ENCODE measurements at regions not wholly inside any gene's neighbourhood (a gene's known extent, or its start where the extent isn't known, plus 50 kb on each side); places are given as distances from the start of the nearest gene placed in this dataset.

- TF ChIP-seq CHD7 (IDR thresholded peaks at IDR 0.05; ENCODE audit: insufficient replicate concordance, low read length) (no peak), BRCA1 (IDR thresholded peaks at IDR 0.05; ENCODE audit: low read depth, low read length) (no peak), HDAC2 (IDR thresholded peaks at IDR 0.05; ENCODE audit: borderline replicate concordance in 1 of 2, low read depth in 2 of 2, low read length in 2 of 2) (no peak), CHD2 (IDR thresholded peaks at IDR 0.05; ENCODE audit: low read length) (no peak), POLR2A (IDR thresholded peaks at IDR 0.05; ENCODE audit: control extremely low read depth in 1 of 2, low read depth in 2 of 2, low read length in 2 of 2) (no peak)
These were observed 66.1 kb upstream of the DIAPH3 start (continued) for GRCh38 chr13:60229708-60230272.
